ENCODE measurements at regions not wholly inside any gene's neighbourhood (a gene's known extent, or its start where the extent isn't known, plus 50 kb on each side); places are given as distances from the start of the nearest gene placed in this dataset.

DNA sequence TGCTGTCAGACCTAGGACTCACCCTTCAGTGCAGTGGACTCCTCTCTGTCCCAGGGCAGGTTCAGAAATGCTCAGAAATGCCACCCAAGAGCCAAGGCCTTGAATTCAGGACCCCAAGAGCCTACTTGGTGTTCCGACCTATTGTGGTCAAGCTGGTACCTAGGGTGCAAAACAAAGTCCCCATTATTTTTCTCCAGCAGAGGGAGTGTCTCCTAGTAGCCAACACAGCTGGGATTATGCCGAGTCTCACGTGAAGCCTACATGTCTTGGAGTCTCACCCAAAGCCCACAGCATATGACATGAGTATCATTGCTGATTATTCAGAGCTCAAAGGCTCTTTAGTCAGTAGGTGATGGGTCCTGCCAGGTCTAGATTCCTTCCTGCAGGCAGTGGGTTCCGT lies 671.1 kb upstream of the SPRY2 start:
- POLR2A ChIA-PET, result no interaction called here
- H3K4me2 ChIP-seq (ENCODE audit: insufficient read depth, low read length), result no peak overlapping the region
- H2AFZ ChIP-seq (ENCODE audit: low read depth, low read length), result no peak overlapping the region
- DNase-seq (ENCODE audit: low read depth, low spot score), result no peak
- peaks cover 2% of the 10 kb centered on the region for H3K4me1 ChIP-seq (ENCODE audit: control insufficient read depth, extremely low read depth, insufficient read depth, low read length)
- H3K27ac ChIP-seq (ENCODE audit: insufficient read depth, low read depth, low read length), result no peak overlapping the region
- CTCF ChIA-PET, result interaction anchor here (1.3 kb wide), 1 partner anchor 33 kb away, joined by 3 read pairs; no protein-coding TSS in a partner anchor
- TF ChIP-seq CTCF (IDR thresholded peaks at IDR 0.05; ENCODE audit: extremely low read depth in 1 of 2, insufficient read depth in 1 of 2, low read depth in 1 of 2, low read length in 2 of 2) (no peak), POLR2A (IDR thresholded peaks at IDR 0.05; ENCODE audit: low read depth, low read length) (no peak), EZH2 (IDR thresholded peaks at IDR 0.05; ENCODE audit: borderline replicate concordance, low read depth, low read length, severe bottlenecking) (no peak), MYC (IDR thresholded peaks at IDR 0.05; ENCODE audit: low read depth, low read length) (no peak), POLR2AphosphoS5 (IDR thresholded peaks at IDR 0.05; ENCODE audit: insufficient read depth, low read depth, low read length) (no peak), GATA2 (IDR thresholded peaks at IDR 0.05; ENCODE audit: insufficient read depth, insufficient read length, low read depth, low read length) (no peak), JUN (IDR thresholded peaks at IDR 0.05; ENCODE audit: borderline replicate concordance, insufficient read depth, insufficient read length, low read depth) (no peak), FOS (IDR thresholded peaks at IDR 0.05; ENCODE audit: borderline replicate concordance, insufficient read depth, low read length) (no peak)
- TF ChIP-seq, protein P1, sequence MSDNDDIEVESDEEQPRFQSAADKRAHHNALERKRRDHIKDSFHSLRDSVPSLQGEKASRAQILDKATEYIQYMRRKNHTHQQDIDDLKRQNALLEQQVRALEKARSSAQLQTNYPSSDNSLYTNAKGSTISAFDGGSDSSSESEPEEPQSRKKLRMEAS (IDR thresholded peaks at IDR 0.05; ENCODE audit: insufficient read depth, insufficient read length), result no peak
- intact Hi-C loops (cut with micrococcal nuclease) (loop anchor here (10.0 kb wide), 1 partner anchor 1037 kb away; no protein-coding TSS in a partner anchor), dilution Hi-C loops (cut with MboI; ENCODE audit: extremely low pct_ligation_motif_present, low sequenced_read_pairs) (no loop called here)
- BruUV-seq (replicated peaks), result no TSS peak
- no peaks in the 10 kb centered on the region for H3K9me3 ChIP-seq (replicated peaks; ENCODE audit: control insufficient read depth, insufficient read depth, low read length)
- no peaks in the 10 kb centered on the region for H4K20me1 ChIP-seq (replicated peaks; ENCODE audit: control insufficient read depth, extremely low read depth, insufficient read depth, low read length)
- H3K9me1 ChIP-seq (replicated peaks; ENCODE audit: control insufficient read depth, extremely low read depth, insufficient read depth, low read length), result no peaks in the 10 kb centered on the region
- no peak for FAIRE-seq
- no peak overlapping the region for H3K9ac ChIP-seq (replicated peaks; ENCODE audit: extremely low read depth, insufficient read depth, low read length)
- H3K79me2 ChIP-seq (ENCODE audit: control insufficient read depth, insufficient read depth, low read length), result no peaks in the 10 kb centered on the region
- no peaks in the 10 kb centered on the region for H3K27me3 ChIP-seq (ENCODE audit: control insufficient read depth in 2 of 2, insufficient read depth in 2 of 2, low read length in 2 of 2)
- H3K36me3 ChIP-seq (ENCODE audit: control insufficient read depth in 2 of 2, extremely low read depth in 1 of 2, insufficient read depth in 2 of 2, low read length in 2 of 2), result no peaks in the 10 kb centered on the region
- H3K4me3 ChIP-seq (replicated peaks in 1 of 3; ENCODE audit: insufficient read depth in 1 of 3, low read depth in 1 of 3, low read length in 3 of 3), result no peak overlapping the region

Data from endothelial cell of umbilical vein (primary cell).